Activated T-cell treated with anti-CD3 and anti-CD28 coated beads for 24 hours (primary cell): ENCODE measurements at regions not wholly inside any gene's neighbourhood (a gene's known extent, or its start where the extent isn't known, plus 50 kb on each side); places are given as distances from the start of the nearest gene placed in this dataset.
"Not testable (repeated sequence)": the region's sequence is repeated elsewhere in the genome, so short reads cannot be mapped to it uniquely, and the experiment has no call there.

Experiments used
- DNase-seq: peaks from one replicate; pipeline ENCODE4 v3.0.0-alpha.2; 2020; ENCODE audit warnings: low read depth

DNA sequence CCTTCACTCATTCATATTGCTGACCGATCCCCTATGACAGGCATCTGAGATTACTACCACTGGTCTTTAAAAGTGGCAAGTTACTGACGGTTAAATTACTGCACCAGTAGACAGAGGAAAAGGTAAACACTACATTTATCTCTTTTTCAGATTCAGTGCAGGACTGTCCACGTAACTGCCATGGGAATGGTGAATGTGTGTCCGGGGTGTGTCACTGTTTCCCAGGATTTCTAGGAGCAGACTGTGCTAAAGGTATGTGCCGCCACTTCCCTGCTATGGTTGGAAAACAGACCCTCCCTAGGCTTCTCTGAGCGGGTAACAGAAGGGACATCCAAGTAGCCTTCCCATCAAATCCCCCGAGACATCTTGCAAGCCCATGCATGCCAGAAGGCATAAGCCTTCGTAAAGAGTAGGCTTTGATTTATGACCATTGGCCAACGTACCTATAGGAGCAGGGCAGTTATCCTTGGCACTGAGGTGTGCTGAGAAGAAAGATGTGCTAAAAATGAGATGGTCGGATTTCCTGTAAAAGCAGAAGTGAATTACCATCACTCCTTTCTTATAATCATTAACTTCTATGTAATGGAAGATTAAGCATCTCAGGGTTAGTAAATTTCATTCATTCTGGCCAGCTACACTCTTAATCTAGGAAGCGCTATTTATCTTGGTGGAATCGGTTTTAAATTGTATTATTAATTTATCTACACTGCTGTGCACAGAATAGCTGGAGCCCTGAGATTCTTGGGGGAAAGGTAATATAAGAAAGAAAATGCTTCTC is 193.4 kb upstream of the WWC1 start:
- DNase-seq: no peak

- DNase-seq: no peak
Observed at GRCh38 chr5:168101352-168101751, 190.1 kb upstream of the WWC1 start.

DNA sequence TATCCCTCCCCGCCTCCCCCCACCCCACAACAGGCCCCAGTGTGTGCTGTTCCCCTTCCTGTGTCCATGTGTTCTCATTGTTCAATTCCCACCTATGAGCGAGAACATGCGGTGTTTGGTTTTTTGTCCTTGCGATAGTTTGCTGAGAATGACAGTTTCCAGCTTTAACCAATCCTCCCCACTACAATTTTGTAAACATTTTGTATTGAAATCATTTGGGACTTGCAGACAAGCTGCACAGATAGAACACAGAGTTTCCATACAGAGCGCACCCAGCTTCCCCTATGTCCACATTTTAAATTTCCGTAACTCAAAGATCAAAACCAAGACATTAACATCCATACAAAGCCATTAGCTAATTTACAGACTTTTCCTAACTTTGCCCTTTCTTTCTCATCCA is 188.4 kb upstream of the WWC1 start:
- DNase-seq: not testable (repeated sequence)

DNA sequence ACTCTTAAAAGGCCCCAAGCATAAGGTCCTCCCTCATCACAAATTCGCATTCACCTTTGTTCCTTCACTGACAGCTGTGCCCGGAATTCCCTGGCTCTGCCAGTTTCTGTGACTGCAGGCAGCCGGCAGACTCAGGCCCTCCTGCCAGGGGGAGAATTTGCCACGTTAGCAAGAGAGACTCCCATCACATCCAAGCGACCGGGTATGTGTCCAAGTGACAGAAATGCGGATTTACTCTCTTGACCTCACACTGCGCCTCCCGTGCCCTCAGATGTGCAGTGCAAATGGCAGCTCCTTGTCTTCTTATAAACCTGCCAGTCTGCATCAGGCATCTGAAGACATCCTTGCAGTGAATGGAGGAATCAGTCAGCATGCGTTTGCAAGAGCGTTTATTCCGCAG is 187.1 kb upstream of the WWC1 start:
- DNase-seq: no peak

DNA sequence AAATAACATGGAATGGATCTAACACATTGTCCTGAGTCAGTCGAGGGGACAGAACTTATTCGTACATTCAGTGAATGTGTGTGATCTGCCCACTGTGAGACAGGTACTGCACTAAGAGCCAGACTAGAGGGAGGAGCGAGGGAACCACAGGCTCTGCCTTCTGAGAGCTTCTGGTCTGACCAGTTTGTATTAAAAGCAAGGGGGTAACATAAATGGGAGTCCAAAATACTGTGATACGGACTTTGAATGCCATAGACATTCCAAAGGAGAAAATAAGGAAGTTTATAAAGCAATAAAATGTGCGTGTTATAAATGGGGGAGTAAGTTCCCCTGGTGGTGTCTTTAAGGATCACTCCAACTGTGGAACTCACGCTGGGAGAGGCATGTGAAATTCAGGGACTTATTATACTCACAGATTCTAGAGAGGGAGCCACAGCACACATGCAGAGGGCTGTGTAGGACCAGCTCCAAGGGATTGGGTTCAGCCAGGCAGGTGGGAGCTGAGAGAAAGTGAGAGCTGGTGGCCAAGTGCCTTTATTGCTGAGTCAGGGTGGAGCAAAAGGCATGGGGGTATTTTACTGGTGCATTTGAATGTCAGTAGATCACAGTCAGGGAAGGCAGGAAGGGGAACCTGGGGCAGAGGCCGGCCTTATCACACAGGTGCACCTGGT is 186.5 kb upstream of the WWC1 start:
- no peak for DNase-seq

DNA sequence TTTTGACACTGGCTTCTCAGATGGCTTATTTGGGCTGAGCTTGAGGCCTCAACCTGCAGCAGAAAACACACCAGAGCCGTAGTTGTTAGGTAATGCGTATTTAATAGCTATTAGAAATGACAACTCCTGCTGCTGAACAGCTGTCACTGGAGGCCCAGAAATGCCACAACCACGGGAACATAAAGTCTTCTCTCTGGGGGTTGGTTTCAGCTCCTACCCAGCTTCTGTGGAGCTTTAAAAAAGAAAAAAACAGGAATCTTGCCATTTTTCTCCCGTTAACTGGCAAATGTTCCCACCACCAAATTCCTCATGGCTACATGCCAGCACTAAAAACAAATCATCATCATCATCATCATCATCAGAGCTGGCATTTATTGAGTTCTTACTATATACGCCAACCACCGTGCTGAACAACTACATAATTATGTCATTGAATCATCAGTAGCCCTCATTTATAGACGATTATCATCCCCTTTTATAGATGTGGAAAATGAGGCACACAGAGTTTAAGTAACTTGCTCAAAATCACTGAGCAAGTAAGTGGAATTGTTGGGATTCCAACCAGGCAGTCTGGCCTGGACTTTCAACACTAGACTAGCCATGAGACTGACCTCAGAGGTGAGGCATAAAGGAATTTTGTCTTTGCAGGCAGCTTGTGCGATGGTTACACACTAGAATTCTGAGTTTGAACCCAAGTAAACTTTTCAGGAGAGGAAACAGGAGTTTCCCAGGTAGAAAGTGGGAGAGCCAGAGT is 185.3 kb upstream of the WWC1 start:
- DNase-seq: no peak

DNA sequence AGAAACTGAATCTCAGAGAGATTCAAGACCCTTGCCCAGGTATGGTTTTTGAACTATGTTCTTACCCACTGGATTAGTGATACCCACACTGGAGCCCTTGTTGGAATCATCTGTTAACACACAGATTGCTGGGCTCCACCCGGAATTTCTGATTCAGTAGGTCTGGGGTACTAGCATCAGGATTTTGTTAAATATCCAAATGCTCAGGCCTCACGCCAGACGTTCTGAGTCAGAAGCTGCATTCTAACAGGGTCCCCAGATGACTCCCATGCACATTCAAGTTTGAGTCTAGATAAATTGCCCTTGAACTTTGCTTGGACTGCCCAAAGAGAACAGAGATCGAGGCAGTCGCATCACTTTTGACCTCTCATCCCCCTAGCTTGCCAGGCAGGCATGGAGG is 182.0 kb upstream of the WWC1 start:
- no peak for DNase-seq

DNA sequence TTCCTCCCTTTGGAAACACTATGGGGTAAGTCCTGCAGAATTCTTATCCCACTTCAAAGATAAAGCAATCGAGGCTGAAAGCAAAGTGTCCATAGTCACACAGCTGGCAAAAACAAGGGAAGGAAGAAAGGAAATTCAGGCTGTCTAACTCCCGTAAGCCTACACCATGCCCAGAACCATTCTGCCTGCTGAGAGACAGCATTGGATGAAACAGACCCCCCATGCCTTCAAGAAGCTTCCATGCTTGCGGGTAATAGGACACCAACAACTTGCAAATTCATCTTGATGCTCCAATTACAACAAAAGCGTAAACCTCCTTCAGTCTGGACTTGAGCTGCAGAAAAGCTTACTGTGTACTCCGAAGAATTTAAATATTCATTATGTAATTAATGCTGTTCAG is 181.1 kb upstream of the WWC1 start:
- no peak for DNase-seq

- DNase-seq: no peak
Observed at GRCh38 chr5:168110870-168111832, 180.3 kb upstream of the WWC1 start.

DNA sequence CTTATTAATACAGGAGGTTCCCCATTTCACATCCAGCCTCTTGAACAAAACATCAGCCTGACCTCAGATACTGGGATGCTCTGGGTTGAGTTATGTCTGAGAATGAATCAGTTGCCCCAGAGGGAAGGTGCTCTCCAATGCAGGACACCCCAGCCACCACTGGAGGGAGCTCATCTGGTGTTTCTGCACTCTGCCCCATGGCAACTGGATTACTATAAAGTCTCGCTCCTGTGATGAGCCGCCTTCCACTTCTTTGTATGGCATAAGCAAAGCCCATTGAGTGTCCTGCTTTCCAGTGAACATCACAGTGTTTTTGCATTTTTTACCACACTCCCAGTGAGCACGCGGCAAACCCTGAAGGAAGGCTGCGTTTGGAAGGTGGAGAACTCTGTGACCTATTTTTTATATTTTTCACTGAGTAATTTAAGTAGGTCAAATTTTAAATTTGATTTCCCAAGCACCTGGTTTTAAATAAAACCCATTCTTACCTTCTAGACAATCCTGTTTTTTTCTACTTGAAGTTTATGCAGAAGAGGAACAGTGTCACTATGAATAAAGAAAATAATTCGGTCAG is 176.9 kb upstream of the WWC1 start:
- DNase-seq: no peak

- DNase-seq: no peak
Observed at GRCh38 chr5:168117469-168117868, 174.0 kb upstream of the WWC1 start.

- no peak for DNase-seq
Observed at GRCh38 chr5:168118042-168118668, 173.3 kb upstream of the WWC1 start.

- DNase-seq: no peak
Observed at GRCh38 chr5:168120401-168121137, 170.9 kb upstream of the WWC1 start.

GRCh38 chr5:168121138-168121494 is 170.3 kb upstream of the WWC1 start:
- no peak for DNase-seq

- DNase-seq: no peak
Observed at GRCh38 chr5:168123631-168124528, 167.6 kb upstream of the WWC1 start.

- DNase-seq: no peak
Observed at GRCh38 chr5:168125445-168126199, 165.8 kb upstream of the WWC1 start.

DNA sequence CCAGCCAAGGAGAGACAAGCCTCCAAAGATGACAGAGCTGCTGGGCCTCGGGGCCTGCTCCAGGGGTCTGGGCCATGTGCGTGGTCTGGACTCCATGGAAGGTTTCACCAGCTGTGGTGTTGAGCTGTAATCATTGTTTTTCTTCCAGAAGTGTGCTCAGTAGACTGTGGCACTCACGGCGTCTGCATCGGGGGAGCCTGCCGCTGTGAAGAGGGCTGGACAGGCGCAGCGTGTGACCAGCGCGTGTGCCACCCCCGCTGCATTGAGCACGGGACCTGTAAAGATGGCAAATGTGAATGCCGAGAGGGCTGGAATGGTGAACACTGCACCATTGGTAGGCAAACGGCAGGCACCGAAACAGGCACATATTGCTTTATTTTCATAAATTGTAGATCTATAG is 164.8 kb upstream of the WWC1 start:
- DNase-seq: no peak

- no peak for DNase-seq
Observed at GRCh38 chr5:168128111-168128510, 163.3 kb upstream of the WWC1 start.

DNA sequence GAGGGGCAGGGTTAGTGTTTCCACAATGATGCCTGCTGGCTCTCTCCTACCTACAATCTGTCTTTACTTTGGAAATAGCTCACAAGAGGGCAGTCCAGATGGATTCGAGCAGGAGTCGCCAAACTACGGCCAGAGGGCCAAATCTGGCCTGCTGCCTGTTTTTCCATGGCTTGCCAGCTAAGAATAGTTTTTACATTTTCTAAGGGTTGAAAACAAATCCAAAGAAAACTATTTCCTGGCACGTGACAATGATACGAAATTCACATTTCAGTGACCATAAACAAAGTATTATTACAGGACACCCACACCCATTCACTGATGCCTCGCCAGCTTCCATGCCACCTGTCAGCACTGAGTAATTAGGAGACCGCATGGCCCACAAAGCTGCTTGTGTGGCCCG is 162.9 kb upstream of the WWC1 start:
- DNase-seq: no peak
